Loucy (cell line): ENCODE measurements at regions not wholly inside any gene's neighbourhood (a gene's known extent, or its start where the extent isn't known, plus 50 kb on each side); places are given as distances from the start of the nearest gene placed in this dataset.

Experiments used
- H2AFZ ChIP-seq: fragments of 200-600 bp; sonication (generic); 2 replicates; pipeline ENCODE4 v1.6.0; 2016; ENCODE audit warnings: antibody characterized with exemption, mild to moderate bottlenecking, low read length, moderate library complexity
- H3F3A ChIP-seq: fragments of 200-600 bp; 2 replicates; pipeline ENCODE4 v1.6.0; 2016; ENCODE audit warnings: antibody characterized with exemption, low read depth, mild to moderate bottlenecking
- H3K27me3 ChIP-seq: fragments of 200-600 bp; sonication (generic); 2 replicates; pipeline ENCODE4 v1.6.1; 2014; ENCODE audit warnings: low read length, mild to moderate bottlenecking; ENCODE audit not compliant: insufficient read depth, poor library complexity, severe bottlenecking
- H3K36me3 ChIP-seq: fragments of 200-600 bp; sonication (generic); 2 replicates; pipeline ENCODE4 v1.6.1; 2016; ENCODE audit warnings: low read length; ENCODE audit not compliant: insufficient read depth
- H3K4me1 ChIP-seq: fragments of 200-600 bp; sonication (generic); 2 replicates; pipeline ENCODE4 v1.5.1; 2014; ENCODE audit warnings: low read length, mild to moderate bottlenecking; ENCODE audit not compliant: insufficient read depth, poor library complexity, severe bottlenecking
- H3K4me2 ChIP-seq: fragments of 200-600 bp; sonication (generic); 2 replicates; pipeline ENCODE4 v1.6.0; 2014; ENCODE audit warnings: antibody characterized with exemption, low read length, low read depth, mild to moderate bottlenecking; ENCODE audit not compliant: poor library complexity, severe bottlenecking
- H3K4me3 ChIP-seq: fragments of 200-600 bp; sonication (generic); 2 replicates; pipeline ENCODE4 v1.5.1; 2014; ENCODE audit warnings: low read length, mild to moderate bottlenecking, mixed read lengths; ENCODE audit not compliant: poor library complexity, severe bottlenecking
- H3K79me2 ChIP-seq: fragments of 200-600 bp; sonication (generic); 2 replicates; pipeline ENCODE4 v1.6.1; 2014; ENCODE audit warnings: low read length; ENCODE audit not compliant: insufficient read depth
- H3K9ac ChIP-seq: fragments of 200-600 bp; sonication (generic); 2 replicates; pipeline ENCODE4 v1.6.0; 2014; ENCODE audit warnings: mild to moderate bottlenecking, low read depth, low read length, moderate library complexity; ENCODE audit not compliant: poor library complexity, severe bottlenecking
- H3K9me2 ChIP-seq: fragments of 200-600 bp; sonication (generic); replicated peaks from 2 replicates; pipeline ENCODE4 v1.6.1; 2016; ENCODE audit warnings: low read depth, low read length, mixed read lengths
- H3K9me3 ChIP-seq: fragments of 200-600 bp; sonication (generic); 2 replicates; pipeline ENCODE4 v1.6.1; 2014; ENCODE audit warnings: mild to moderate bottlenecking, antibody characterized with exemption, low read length, low read depth; ENCODE audit not compliant: insufficient read depth
- H4K20me1 ChIP-seq: fragments of 200-600 bp; sonication (generic); 2 replicates; pipeline ENCODE4 v1.6.0; 2014; ENCODE audit warnings: antibody characterized with exemption, low read length, mild to moderate bottlenecking; ENCODE audit not compliant: insufficient read depth, poor library complexity, severe bottlenecking
- EZH2phosphoT487 ChIP-seq: fragments of 200-600 bp; IDR thresholded peaks from 2 replicates; pipeline ENCODE4 v1.6.1; 2018; ENCODE audit warnings: antibody characterized with exemption, mild to moderate bottlenecking, moderate library complexity, borderline replicate concordance
- TF ChIP-seq, protein P1 (sequence below): fragments of 200-600 bp; sonication (generic); conservative IDR thresholded peaks from 2 replicates; pipeline ENCODE4 v1.5.1; 2014; ENCODE audit warnings: mild to moderate bottlenecking, antibody characterized with exemption, low read length

DNA sequence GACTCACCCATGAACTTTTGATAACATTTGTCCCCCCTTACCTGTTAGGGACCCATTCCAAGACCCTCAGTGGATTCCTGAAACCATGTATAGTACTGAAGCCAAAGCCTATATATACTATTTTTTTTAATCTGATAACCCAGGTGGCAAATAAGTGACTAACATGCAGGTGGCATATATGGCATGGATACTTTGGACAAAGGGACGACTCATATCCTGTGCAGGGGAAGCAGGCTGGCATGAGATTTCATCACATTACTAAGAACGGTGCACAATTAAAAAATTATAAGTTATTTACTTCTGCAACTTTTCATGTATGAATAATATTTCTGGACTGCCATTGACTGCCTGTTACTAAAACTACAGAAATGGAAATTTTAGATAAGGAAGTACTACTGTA is 880.1 kb upstream of the FBXO33 start:
- no peaks in the 10 kb centered on the region for H3K9me2 ChIP-seq
- H3K4me1 ChIP-seq: no peaks in the 10 kb centered on the region
- H3K36me3 ChIP-seq: no peaks in the 10 kb centered on the region
- no peak overlapping the region for H2AFZ ChIP-seq
- H3F3A ChIP-seq: no peaks in the 10 kb centered on the region
- H3K4me3 ChIP-seq: no peak overlapping the region
- no peak overlapping the region for H3K4me2 ChIP-seq
- no peaks in the 10 kb centered on the region for H4K20me1 ChIP-seq
- no peaks in the 10 kb centered on the region for H3K27me3 ChIP-seq
- no peak overlapping the region for H3K9ac ChIP-seq
- TF ChIP-seq, protein P1, sequence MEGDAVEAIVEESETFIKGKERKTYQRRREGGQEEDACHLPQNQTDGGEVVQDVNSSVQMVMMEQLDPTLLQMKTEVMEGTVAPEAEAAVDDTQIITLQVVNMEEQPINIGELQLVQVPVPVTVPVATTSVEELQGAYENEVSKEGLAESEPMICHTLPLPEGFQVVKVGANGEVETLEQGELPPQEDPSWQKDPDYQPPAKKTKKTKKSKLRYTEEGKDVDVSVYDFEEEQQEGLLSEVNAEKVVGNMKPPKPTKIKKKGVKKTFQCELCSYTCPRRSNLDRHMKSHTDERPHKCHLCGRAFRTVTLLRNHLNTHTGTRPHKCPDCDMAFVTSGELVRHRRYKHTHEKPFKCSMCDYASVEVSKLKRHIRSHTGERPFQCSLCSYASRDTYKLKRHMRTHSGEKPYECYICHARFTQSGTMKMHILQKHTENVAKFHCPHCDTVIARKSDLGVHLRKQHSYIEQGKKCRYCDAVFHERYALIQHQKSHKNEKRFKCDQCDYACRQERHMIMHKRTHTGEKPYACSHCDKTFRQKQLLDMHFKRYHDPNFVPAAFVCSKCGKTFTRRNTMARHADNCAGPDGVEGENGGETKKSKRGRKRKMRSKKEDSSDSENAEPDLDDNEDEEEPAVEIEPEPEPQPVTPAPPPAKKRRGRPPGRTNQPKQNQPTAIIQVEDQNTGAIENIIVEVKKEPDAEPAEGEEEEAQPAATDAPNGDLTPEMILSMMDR: no peak
- no peak for TF ChIP-seq EZH2phosphoT487
- H3K9me3 ChIP-seq: no peaks in the 10 kb centered on the region
- H3K79me2 ChIP-seq: no peaks in the 10 kb centered on the region

DNA sequence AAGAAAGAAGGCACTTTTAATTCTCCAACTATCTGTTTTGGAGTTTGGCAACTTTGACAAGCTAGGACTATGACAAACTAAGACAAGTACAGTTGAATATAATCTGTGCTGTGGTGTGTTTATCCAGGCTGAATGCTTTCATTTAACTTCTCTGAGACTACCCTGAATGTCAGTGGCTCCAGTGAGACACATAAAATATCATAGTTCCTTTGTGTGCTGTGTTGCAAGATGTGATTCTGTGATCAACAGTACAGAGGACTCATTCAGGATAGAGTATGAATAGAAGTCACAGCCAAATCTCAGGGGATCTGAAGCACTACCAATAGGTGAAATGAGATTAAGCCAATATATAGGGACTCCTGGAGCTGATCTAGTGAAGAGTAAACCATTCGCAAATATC is 876.9 kb upstream of the FBXO33 start:
- Histone ChIP-seq H3F3A (no peaks in the 10 kb centered on the region), H3K9me3 (no peaks in the 10 kb centered on the region), H4K20me1 (no peaks in the 10 kb centered on the region), H3K79me2 (no peaks in the 10 kb centered on the region), H3K4me1 (no peaks in the 10 kb centered on the region), H3K27me3 (no peaks in the 10 kb centered on the region), H3K4me2 (no peak overlapping the region), H3K9me2 (no peaks in the 10 kb centered on the region), H2AFZ (no peak overlapping the region), H3K36me3 (no peaks in the 10 kb centered on the region), H3K4me3 (no peak overlapping the region), H3K9ac (no peak overlapping the region)
- TF ChIP-seq, protein P1: no peak
- no peak for TF ChIP-seq EZH2phosphoT487

DNA sequence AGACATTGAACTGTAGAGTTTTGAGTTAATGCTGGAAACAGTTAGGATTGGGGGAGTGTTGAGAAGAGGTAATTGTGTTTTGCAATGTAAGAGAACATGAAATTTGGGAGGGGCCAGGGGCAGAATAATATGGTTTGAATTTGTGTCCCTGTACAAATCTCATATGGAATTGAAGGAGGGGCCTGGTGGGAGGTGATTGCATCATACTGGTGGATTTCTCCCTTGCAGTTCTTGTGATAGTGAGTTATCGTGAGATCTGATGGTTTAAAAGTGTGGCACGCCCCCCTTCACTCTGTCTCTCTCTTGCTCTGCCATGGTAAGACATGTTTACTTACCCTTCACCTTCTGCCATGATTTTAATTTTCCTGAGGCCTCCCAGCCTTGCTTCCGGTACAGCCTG is 876.0 kb upstream of the FBXO33 start:
- Histone ChIP-seq H3K4me3 (no peak overlapping the region), H3K79me2 (no peaks in the 10 kb centered on the region), H3K4me1 (no peaks in the 10 kb centered on the region), H3K9me3 (no peaks in the 10 kb centered on the region), H2AFZ (no peak overlapping the region), H3F3A (no peaks in the 10 kb centered on the region), H3K9ac (no peak overlapping the region), H4K20me1 (no peaks in the 10 kb centered on the region), H3K27me3 (no peaks in the 10 kb centered on the region), H3K4me2 (no peak overlapping the region), H3K36me3 (no peaks in the 10 kb centered on the region), H3K9me2 (no peaks in the 10 kb centered on the region)
- TF ChIP-seq, protein P1: no peak
- no peak for TF ChIP-seq EZH2phosphoT487
